GM23338 (cell line): ENCODE measurements at regions not wholly inside any gene's neighbourhood (a gene's known extent, or its start where the extent isn't known, plus 50 kb on each side); places are given as distances from the start of the nearest gene placed in this dataset.
"Not testable (repeated sequence)": the region's sequence is repeated elsewhere in the genome, so short reads cannot be mapped to it uniquely, and the experiment has no call there.

Experiments used
- CTCF ChIP-seq, 2 experiments: fragments of 200-600 bp in 1 of 2; sonication (generic) in 1 of 2; conservative IDR thresholded peaks; 2 replicates each; pipeline versions ENCODE4 v1.5.1 to v1.6.1; 2016 to 2017; ENCODE audit warnings: antibody characterized with exemption in 2 of 2, low read depth in 2 of 2, mild to moderate bottlenecking in 2 of 2, moderate library complexity in 1 of 2
- EZH2 ChIP-seq: fragments of 200-600 bp; sonication (generic); IDR thresholded peaks from one replicate; pipeline ENCODE4 v1.8.0; 2017; ENCODE audit warnings: antibody characterized with exemption, mild to moderate bottlenecking, low read depth; ENCODE audit not compliant: unreplicated experiment
- EZH2phosphoT487 ChIP-seq: fragments of 200-600 bp; sonication (generic); IDR thresholded peaks from one replicate; pipeline ENCODE4 v1.8.1; 2018; ENCODE audit warnings: antibody characterized with exemption; ENCODE audit not compliant: unreplicated experiment
- NANOG ChIP-seq: IDR thresholded peaks from 2 replicates; pipeline ENCODE4 v1.6.1; 2016; ENCODE audit warnings: antibody characterized with exemption, borderline replicate concordance
- POLR2AphosphoS5 ChIP-seq: IDR thresholded peaks from 2 replicates; pipeline ENCODE4 v1.6.1; 2016; ENCODE audit warnings: antibody characterized with exemption, low read depth
- REST ChIP-seq: IDR thresholded peaks from one replicate; pipeline ENCODE4 v1.6.1; 2018; ENCODE audit warnings: antibody characterized with exemption; ENCODE audit not compliant: unreplicated experiment
- ZNF114 ChIP-seq: fragments of 250-450 bp; sonication (Bioruptor Pico); IDR thresholded peaks from 2 replicates; pipeline ENCODE4 v1.5.0; 2020; ENCODE audit warnings: mild to moderate bottlenecking, moderate library complexity
- ZNF331 ChIP-seq: fragments of 250-450 bp; sonication (Bioruptor Pico); IDR thresholded peaks from 2 replicates; pipeline ENCODE4 v1.5.0; 2020; ENCODE audit warnings: low read depth, mild to moderate bottlenecking, moderate library complexity

DNA sequence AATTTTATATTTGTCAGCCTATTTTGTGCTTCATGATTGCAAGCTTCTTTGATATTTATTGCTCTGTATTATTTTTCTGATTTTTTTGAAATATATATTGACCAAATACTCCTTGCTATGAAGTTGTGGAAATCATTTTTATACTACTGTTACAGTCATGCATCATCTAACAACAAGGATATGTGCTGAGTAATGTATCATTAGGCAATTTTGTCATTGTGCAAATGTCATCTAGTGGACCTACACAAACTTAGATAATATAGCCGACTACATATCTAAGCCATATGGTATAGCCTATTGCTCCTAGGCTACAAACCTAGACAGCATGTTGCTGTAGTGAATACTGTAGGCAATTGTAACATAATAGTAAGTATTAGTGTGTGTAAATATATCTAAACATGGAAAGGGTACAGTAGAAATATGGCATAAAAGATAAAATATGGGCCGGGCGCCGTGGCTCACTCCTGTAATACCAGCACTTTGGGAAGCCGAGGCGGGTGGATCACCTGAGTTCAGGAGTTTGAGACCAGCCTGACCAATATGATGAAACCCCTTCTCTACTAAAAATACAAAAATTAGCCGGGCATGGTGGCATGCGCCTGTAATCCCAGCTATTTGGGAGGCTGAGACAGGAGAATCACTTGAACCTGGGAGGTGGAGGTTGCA, 139.5 kb upstream of the DCAF8L1 start:
- TF ChIP-seq CTCF (conservative IDR thresholded peaks at IDR 0.05; ENCODE audit: low read depth in 2 of 2); NANOG; ZNF114 (CRISPR knock-in tag); EZH2phosphoT487; EZH2; POLR2AphosphoS5; REST; ZNF331 (CRISPR knock-in tag): not testable (repeated sequence)
